Prostate gland (tissue), 2 donors: ENCODE measurements at regions not wholly inside any gene's neighbourhood (a gene's known extent, or its start where the extent isn't known, plus 50 kb on each side); places are given as distances from the start of the nearest gene placed in this dataset.

Experiments
- DNase-seq: peaks from one replicate; pipeline ENCODE4 v3.0.0-alpha.2; 2019; ENCODE audit warnings: low spot score
- H3K27ac ChIP-seq, 2 donors: fragments of 200-600 bp; sonication (generic); 2 replicates each; pipeline ENCODE4 v1.5.1; 2017 to 2019
- H3K27me3 ChIP-seq: fragments of 200-600 bp; sonication (generic); replicated peaks from 2 replicates; pipeline ENCODE4 v1.5.1; 2019; ENCODE audit not compliant: insufficient read depth
- H3K36me3 ChIP-seq, 2 donors: fragments of 200-600 bp; sonication (generic); 1 replicate in 1 of 2; 2 replicates in 1 of 2; pipeline versions ENCODE4 v1.5.1 to v1.8.1; 2017 to 2019
- H3K4me1 ChIP-seq: fragments of 200-600 bp; sonication (generic); replicated peaks from 2 replicates; pipeline ENCODE4 v1.5.1; 2019
- H3K4me3 ChIP-seq, 2 donors: fragments of 200-600 bp; sonication (generic); 2 replicates each; pipeline ENCODE4 v1.5.1; 2017 to 2019
- H3K9me3 ChIP-seq: fragments of 200-600 bp; sonication (generic); 2 replicates; pipeline ENCODE4 v1.5.1; 2017
- CTCF ChIP-seq, 4 experiments: fragments of 200-600 bp in 2 of 4; fragments of 450-650 bp in 2 of 4; sonication (generic) in 2 of 4; IDR thresholded peaks; 1 replicate in 3 of 4; 2 replicates in 1 of 4; pipeline ENCODE4 v1.5.1; 2016 to 2019; ENCODE audit warnings: antibody characterized with exemption in 4 of 4, mild to moderate bottlenecking in 2 of 4, moderate library complexity in 2 of 4
- POLR2A ChIP-seq: fragments of 450-650 bp; IDR thresholded peaks from one replicate; pipeline ENCODE4 v1.6.1; 2016; ENCODE audit warnings: antibody characterized with exemption, mild to moderate bottlenecking
- POLR2AphosphoS5 ChIP-seq: sonication (generic); formaldehyde crosslinking; IDR thresholded peaks from one replicate; pipeline ENCODE4 v1.6.1; 2017; ENCODE audit warnings: antibody characterized with exemption
- WGBS: methylation state at CpG from one replicate; pipeline ENCODE4 v1.1.5; 2018; 5-methylcytosine and 5-hydroxymethylcytosine counted together
- intact Hi-C: fragments of 100-400 bp; cut with DNase I; formaldehyde crosslinking; loops from one replicate; pipeline ENCODE4 v1.14.2; 2022

- H3K27ac ChIP-seq, result no peak overlapping the region
- intact Hi-C loops, result no loop called here
- no peaks in the 10 kb centered on the region for H3K9me3 ChIP-seq
- no peak for DNase-seq
- TF ChIP-seq POLR2AphosphoS5, result no peak
- no peak for TF ChIP-seq CTCF (IDR thresholded peaks at IDR 0.05)
- TF ChIP-seq POLR2A, result no peak
- no peaks in the 10 kb centered on the region for H3K27me3 ChIP-seq
- no peaks in the 10 kb centered on the region for H3K4me1 ChIP-seq
- H3K36me3 ChIP-seq, result no peaks in the 10 kb centered on the region
- no peak overlapping the region for H3K4me3 ChIP-seq
Measured at GRCh38 chr11:57047610-57048009, 58.9 kb downstream of the OR5AK2 start.

- intact Hi-C loops, result no loop called here
- no peaks in the 10 kb centered on the region for H3K9me3 ChIP-seq
- H3K27ac ChIP-seq, result no peak overlapping the region
- no peaks in the 10 kb centered on the region for H3K36me3 ChIP-seq
- H3K4me1 ChIP-seq, result no peaks in the 10 kb centered on the region
- no peaks in the 10 kb centered on the region for H3K27me3 ChIP-seq
- H3K4me3 ChIP-seq, result no peak overlapping the region
- no peak for TF ChIP-seq POLR2AphosphoS5
- TF ChIP-seq CTCF (IDR thresholded peaks at IDR 0.05), result no peak
- TF ChIP-seq POLR2A, result no peak
- DNase-seq, result no peak
- WGBS, result 75% methylated on average over 4 of the region's 4 CpGs
Measured at GRCh38 chr11:57049749-57050148, 61.0 kb downstream of the OR5AK2 start.

- Histone ChIP-seq H3K36me3 (no peaks in the 10 kb centered on the region), H3K4me1 (no peaks in the 10 kb centered on the region), H3K27me3 (no peaks in the 10 kb centered on the region), H3K27ac (no peak overlapping the region), H3K4me3 (no peak overlapping the region), H3K9me3 (no peaks in the 10 kb centered on the region)
- DNase-seq, result no peak
- intact Hi-C loops, result no loop called here
- TF ChIP-seq POLR2AphosphoS5 (no peak), CTCF (IDR thresholded peaks at IDR 0.05) (no peak), POLR2A (no peak)
Measured at GRCh38 chr11:57054817-57055216, 66.1 kb downstream of the OR5AK2 start.

GRCh38 chr11:57055744-57056143 is 67.0 kb downstream of the OR5AK2 start:
- H3K4me1 ChIP-seq, result no peaks in the 10 kb centered on the region
- H3K27ac ChIP-seq, result no peak overlapping the region
- TF ChIP-seq POLR2A (no peak), POLR2AphosphoS5 (no peak), CTCF (IDR thresholded peaks at IDR 0.05) (no peak)
- H3K36me3 ChIP-seq, result no peaks in the 10 kb centered on the region
- H3K27me3 ChIP-seq, result no peaks in the 10 kb centered on the region
- intact Hi-C loops, result no loop called here
- no peak overlapping the region for H3K4me3 ChIP-seq
- no peak for DNase-seq
- no peaks in the 10 kb centered on the region for H3K9me3 ChIP-seq
- 92% methylated on average over 2 of the region's 2 CpGs for WGBS

GRCh38 chr11:57056735-57057134 is 68.0 kb downstream of the OR5AK2 start:
- intact Hi-C loops, result no loop called here
- no peaks in the 10 kb centered on the region for H3K4me1 ChIP-seq
- no peaks in the 10 kb centered on the region for H3K36me3 ChIP-seq
- no peak for DNase-seq
- H3K9me3 ChIP-seq, result no peaks in the 10 kb centered on the region
- no peak overlapping the region for H3K27ac ChIP-seq
- no peak overlapping the region for H3K4me3 ChIP-seq
- TF ChIP-seq POLR2AphosphoS5 (no peak), CTCF (IDR thresholded peaks at IDR 0.05) (no peak), POLR2A (no peak)
- no peaks in the 10 kb centered on the region for H3K27me3 ChIP-seq
- 56% methylated on average over 3 of the region's 3 CpGs for WGBS
